ENCODE measurements at regions not wholly inside any gene's neighbourhood (a gene's known extent, or its start where the extent isn't known, plus 50 kb on each side); places are given as distances from the start of the nearest gene placed in this dataset.

DNA sequence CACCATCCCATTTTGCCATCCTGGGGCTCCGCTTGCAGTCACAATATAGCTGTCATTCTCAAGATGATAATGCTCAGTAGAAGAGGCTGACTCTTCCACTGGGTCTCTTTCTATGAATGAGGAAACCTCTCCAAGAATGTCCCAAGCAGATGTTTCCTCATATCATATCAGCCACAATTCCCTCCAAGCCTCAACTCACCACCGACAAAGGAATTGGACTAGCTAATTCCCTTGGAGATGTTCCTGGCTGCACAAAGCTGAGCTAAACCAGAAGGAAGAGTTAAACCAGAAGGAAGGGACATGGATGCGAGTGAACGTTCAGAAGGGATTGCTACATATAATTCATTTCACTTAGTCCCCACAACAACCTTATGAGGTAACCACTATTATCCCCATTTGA lies 65.0 kb upstream of the NPAS2 start:
- TF ChIP-seq, protein P1, sequence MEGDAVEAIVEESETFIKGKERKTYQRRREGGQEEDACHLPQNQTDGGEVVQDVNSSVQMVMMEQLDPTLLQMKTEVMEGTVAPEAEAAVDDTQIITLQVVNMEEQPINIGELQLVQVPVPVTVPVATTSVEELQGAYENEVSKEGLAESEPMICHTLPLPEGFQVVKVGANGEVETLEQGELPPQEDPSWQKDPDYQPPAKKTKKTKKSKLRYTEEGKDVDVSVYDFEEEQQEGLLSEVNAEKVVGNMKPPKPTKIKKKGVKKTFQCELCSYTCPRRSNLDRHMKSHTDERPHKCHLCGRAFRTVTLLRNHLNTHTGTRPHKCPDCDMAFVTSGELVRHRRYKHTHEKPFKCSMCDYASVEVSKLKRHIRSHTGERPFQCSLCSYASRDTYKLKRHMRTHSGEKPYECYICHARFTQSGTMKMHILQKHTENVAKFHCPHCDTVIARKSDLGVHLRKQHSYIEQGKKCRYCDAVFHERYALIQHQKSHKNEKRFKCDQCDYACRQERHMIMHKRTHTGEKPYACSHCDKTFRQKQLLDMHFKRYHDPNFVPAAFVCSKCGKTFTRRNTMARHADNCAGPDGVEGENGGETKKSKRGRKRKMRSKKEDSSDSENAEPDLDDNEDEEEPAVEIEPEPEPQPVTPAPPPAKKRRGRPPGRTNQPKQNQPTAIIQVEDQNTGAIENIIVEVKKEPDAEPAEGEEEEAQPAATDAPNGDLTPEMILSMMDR (IDR thresholded peaks at IDR 0.05): no peak
- Histone ChIP-seq H3K4me3 (no peak overlapping the region), H3K27me3 (no peaks in the 10 kb centered on the region), H3K36me3 (no peaks in the 10 kb centered on the region), H3K4me1 (peaks cover 0 to 30% of the 10 kb centered on the region in 2 donors), H3K27ac (no peak overlapping the region), H3K9me3 (no peaks in the 10 kb centered on the region)
- DNase-seq (ENCODE audit: low spot score): no peak

DNA sequence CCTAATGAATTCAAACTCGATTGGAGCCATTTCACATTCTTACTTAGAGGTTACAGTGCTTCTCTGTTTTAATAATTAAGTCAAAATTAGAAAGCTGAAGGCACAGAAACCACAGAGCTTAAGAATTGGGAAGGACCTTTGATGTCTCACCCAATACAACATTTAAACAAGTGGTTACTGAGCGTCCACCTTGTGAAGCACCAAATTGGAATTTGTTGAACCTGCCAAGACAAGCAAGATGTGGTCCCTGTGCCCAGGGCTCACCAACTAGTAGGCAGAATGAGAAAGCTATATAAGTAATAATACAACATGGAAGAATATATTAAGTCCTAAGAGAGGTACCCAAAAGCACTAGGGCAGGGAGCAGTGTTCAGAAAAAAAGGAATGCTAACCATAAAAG lies 64.5 kb upstream of the NPAS2 start:
- Histone ChIP-seq H3K36me3 (no peaks in the 10 kb centered on the region), H3K9me3 (no peaks in the 10 kb centered on the region), H3K4me1 (peaks cover 0 to 30% of the 10 kb centered on the region in 2 donors), H3K27me3 (no peaks in the 10 kb centered on the region), H3K27ac (no peak overlapping the region), H3K4me3 (no peak overlapping the region)
- DNase-seq (ENCODE audit: low spot score): no peak
- TF ChIP-seq, protein P1 (IDR thresholded peaks at IDR 0.05): no peak

DNA sequence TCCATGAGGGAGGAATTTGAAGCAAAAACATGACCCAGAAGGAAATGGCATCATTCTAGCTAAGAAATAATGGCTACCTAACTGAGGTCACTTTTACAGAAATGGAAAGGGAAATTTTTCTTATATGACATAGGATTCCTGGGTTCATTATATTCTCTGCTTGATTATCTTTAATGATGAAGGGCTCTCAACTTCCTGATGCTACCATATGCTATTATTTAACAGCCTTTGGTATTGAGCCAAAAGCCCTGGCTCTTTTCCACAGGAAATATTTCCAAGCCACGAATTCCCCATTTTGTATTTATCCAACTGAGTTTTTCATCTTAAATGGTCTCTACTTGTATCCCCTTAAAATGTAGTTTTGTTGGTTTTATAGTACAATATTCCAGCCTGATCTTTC lies 63.2 kb upstream of the NPAS2 start:
- DNase-seq (ENCODE audit: low spot score): no peak
- H3K27ac ChIP-seq: no peak overlapping the region
- H3K9me3 ChIP-seq: no peaks in the 10 kb centered on the region
- peaks cover 0 to 30% of the 10 kb centered on the region in 2 donors for H3K4me1 ChIP-seq
- H3K27me3 ChIP-seq: no peaks in the 10 kb centered on the region
- H3K36me3 ChIP-seq: no peaks in the 10 kb centered on the region
- no peak overlapping the region for H3K4me3 ChIP-seq
- TF ChIP-seq, protein P1 (IDR thresholded peaks at IDR 0.05): no peak

DNA sequence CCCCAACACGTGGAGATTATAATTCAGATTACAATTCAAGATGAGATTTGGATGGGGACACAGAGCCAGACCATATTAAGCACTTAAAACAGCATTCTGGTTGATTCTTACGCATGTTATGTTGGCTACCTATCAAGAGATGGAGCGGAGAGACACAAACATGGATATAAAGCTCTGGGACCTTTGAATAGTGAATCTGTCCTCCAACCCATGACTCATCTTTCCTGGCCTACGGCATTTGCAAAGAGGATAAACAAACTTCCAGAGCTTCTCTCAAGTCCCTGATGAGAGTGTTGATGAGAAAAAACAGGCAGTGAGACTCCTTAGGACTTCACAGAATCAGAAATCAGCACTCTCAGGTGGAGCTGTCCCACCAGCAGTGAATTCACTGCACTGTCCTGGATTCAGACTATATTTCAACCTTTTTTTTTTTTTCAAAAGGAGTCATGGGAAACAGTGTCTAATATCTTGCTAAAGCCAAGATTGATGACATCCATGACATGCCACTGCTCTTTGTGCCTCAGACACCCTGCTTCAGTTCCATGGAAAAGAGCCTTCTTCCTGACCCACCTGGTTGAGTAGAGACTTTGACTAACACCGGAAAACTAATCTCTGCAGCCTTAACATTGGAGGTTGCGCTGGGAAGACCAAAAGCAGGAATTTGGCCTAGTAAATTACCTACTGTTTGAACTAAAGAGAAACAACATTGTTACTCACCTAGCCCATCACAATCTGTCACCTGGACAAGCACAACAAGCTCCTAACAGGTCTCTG lies 62.1 kb upstream of the NPAS2 start:
- peaks cover 0 to 19% of the 10 kb centered on the region in 2 donors for H3K4me1 ChIP-seq
- H3K36me3 ChIP-seq: no peaks in the 10 kb centered on the region
- no peak for DNase-seq (ENCODE audit: low spot score)
- no peaks in the 10 kb centered on the region for H3K27me3 ChIP-seq
- H3K4me3 ChIP-seq: no peak overlapping the region
- H3K27ac ChIP-seq: no peak overlapping the region
- H3K9me3 ChIP-seq: no peaks in the 10 kb centered on the region
- TF ChIP-seq, protein P1 (IDR thresholded peaks at IDR 0.05): no peak

DNA sequence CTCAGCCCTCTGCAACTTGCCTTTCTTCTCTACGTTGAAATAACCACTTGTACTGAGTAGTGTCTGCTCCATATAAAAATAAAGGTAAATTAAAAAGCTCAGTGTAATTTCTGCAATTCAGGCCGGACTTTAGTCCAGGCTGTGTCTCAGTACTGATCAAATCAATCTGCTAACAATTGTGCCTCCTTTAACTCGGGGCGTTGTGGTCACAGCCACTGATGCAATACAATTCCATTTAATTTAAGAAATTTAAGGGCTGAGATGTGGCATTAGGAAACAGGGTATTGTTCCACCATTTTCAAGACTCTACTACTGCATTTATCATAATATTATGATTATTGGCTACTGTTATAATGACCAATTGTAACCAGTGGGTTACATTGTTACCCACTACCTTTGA lies 60.0 kb upstream of the NPAS2 start:
- no peak overlapping the region for H3K4me3 ChIP-seq
- peaks cover 0 to 10% of the 10 kb centered on the region in 2 donors for H3K4me1 ChIP-seq
- no peak for DNase-seq (ENCODE audit: low spot score)
- H3K27me3 ChIP-seq: no peaks in the 10 kb centered on the region
- H3K36me3 ChIP-seq: no peaks in the 10 kb centered on the region
- no peaks in the 10 kb centered on the region for H3K9me3 ChIP-seq
- H3K27ac ChIP-seq: no peak overlapping the region
- TF ChIP-seq, protein P1 (IDR thresholded peaks at IDR 0.05): no peak

DNA sequence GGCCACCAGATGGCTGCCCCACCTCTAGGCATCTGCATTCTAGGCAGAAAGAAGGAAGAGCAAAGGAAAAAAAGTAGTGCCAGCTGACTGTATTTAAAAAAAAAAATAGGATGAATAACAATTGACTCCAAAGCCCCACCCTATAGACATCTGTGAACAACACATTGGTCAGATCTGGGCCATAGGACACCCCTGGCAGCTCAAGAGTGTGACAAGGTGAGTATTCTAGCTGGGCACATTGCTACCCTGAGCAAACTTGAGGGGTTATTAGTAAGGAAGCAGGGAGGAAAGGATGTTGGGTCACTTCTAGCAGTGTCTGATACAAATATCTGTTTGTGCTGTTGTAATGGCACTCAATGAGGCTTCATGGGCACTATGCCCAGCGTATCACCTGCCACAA lies 58.6 kb upstream of the NPAS2 start:
- no peaks in the 10 kb centered on the region for H3K27me3 ChIP-seq
- DNase-seq (ENCODE audit: low spot score): no peak
- H3K27ac ChIP-seq: no peak overlapping the region
- peaks cover 0 to 10% of the 10 kb centered on the region in 2 donors for H3K4me1 ChIP-seq
- H3K4me3 ChIP-seq: no peak overlapping the region
- H3K36me3 ChIP-seq: no peaks in the 10 kb centered on the region
- TF ChIP-seq, protein P1 (IDR thresholded peaks at IDR 0.05): no peak
- H3K9me3 ChIP-seq: no peaks in the 10 kb centered on the region

Data from right atrium auricular region (tissue), 2 donors.